ENCODE measurements at regions not wholly inside any gene's neighbourhood (a gene's known extent, or its start where the extent isn't known, plus 50 kb on each side); places are given as distances from the start of the nearest gene placed in this dataset.

- no peak overlapping the region for H2AFZ ChIP-seq (replicated peaks)
- H3K4me2 ChIP-seq = no peak overlapping the region
- Mint-ChIP-seq H3K27ac (no peak overlapping the region), H3K9me3 (peaks cover 3% of the 10 kb centered on the region), H3K27me3 (ENCODE audit: insufficient read depth, low read depth) (no peaks in the 10 kb centered on the region), H3K4me1 (peaks cover 9% of the 10 kb centered on the region), H3K36me3 (no peaks in the 10 kb centered on the region), H3K4me3 (no peak overlapping the region)
- no peak for DNase-seq (ENCODE audit: low spot score)
- no peak for TF ChIP-seq EZH2 (IDR thresholded peaks at IDR 0.05)
- TF ChIP-seq CTCF (IDR thresholded peaks at IDR 0.05) = no peak
- TF ChIP-seq EZH2phosphoT487 (IDR thresholded peaks at IDR 0.05) = no peak
- no peaks in the 10 kb centered on the region for H3K27me3 ChIP-seq
- H3K36me3 ChIP-seq = no peaks in the 10 kb centered on the region
- H3K9ac ChIP-seq = no peak overlapping the region
- H3K79me2 ChIP-seq (ENCODE audit: low read depth) = no peaks in the 10 kb centered on the region
- no peak overlapping the region for H3K27ac ChIP-seq
- H3K4me1 ChIP-seq = no peaks in the 10 kb centered on the region
- no peaks in the 10 kb centered on the region for H3K9me3 ChIP-seq (ENCODE audit: low read depth)
- no peaks in the 10 kb centered on the region for H4K20me1 ChIP-seq (ENCODE audit: low read depth)
- no peaks in the 10 kb centered on the region for H3F3A ChIP-seq (ENCODE audit: low read depth)
- H3K4me3 ChIP-seq = no peak overlapping the region
These were observed 239.6 kb upstream of the B3GALT2 start for GRCh38 chr1:193426061-193426460.

- Histone ChIP-seq H3K9ac (no peak overlapping the region), H3K36me3 (no peaks in the 10 kb centered on the region), H3K4me3 (no peak overlapping the region), H4K20me1 (ENCODE audit: low read depth) (no peaks in the 10 kb centered on the region), H2AFZ (replicated peaks) (no peak overlapping the region), H3K27me3 (no peaks in the 10 kb centered on the region), H3K79me2 (ENCODE audit: low read depth) (no peaks in the 10 kb centered on the region), H3K4me1 (peaks cover 8% of the 10 kb centered on the region), H3F3A (ENCODE audit: low read depth) (no peaks in the 10 kb centered on the region), H3K9me3 (ENCODE audit: low read depth) (no peaks in the 10 kb centered on the region), H3K27ac (no peak overlapping the region), H3K4me2 (no peak overlapping the region)
- Mint-ChIP-seq H3K4me1 (peaks cover 17% of the 10 kb centered on the region), H3K9me3 (no peaks in the 10 kb centered on the region), H3K36me3 (no peaks in the 10 kb centered on the region), H3K4me3 (no peak overlapping the region), H3K27ac (peak overlapping the region; percentile 72), H3K27me3 (ENCODE audit: insufficient read depth, low read depth) (peaks cover 2% of the 10 kb centered on the region)
- no peak for DNase-seq (ENCODE audit: low spot score)
- TF ChIP-seq EZH2 (IDR thresholded peaks at IDR 0.05) (no peak), CTCF (IDR thresholded peaks at IDR 0.05) (no peak), EZH2phosphoT487 (IDR thresholded peaks at IDR 0.05) (no peak)
These were observed 235.1 kb upstream of the B3GALT2 start for GRCh38 chr1:193421487-193421886.

- Histone ChIP-seq H3K79me2 (ENCODE audit: low read depth) (no peaks in the 10 kb centered on the region), H3K9ac (no peak overlapping the region), H3K27ac (no peak overlapping the region), H3K36me3 (no peaks in the 10 kb centered on the region), H3K4me1 (peaks cover 15% of the 10 kb centered on the region), H3K27me3 (no peaks in the 10 kb centered on the region), H3K4me3 (no peak overlapping the region), H4K20me1 (ENCODE audit: low read depth) (no peaks in the 10 kb centered on the region), H2AFZ (replicated peaks) (no peak overlapping the region), H3F3A (ENCODE audit: low read depth) (no peaks in the 10 kb centered on the region), H3K9me3 (ENCODE audit: low read depth) (no peaks in the 10 kb centered on the region), H3K4me2 (no peak overlapping the region)
- Mint-ChIP-seq H3K27me3 (ENCODE audit: insufficient read depth, low read depth) (peaks cover 2% of the 10 kb centered on the region), H3K4me1 (peaks cover 22% of the 10 kb centered on the region), H3K36me3 (no peaks in the 10 kb centered on the region), H3K27ac (no peak overlapping the region), H3K9me3 (no peaks in the 10 kb centered on the region), H3K4me3 (no peak overlapping the region)
- DNase-seq (ENCODE audit: low spot score) = no peak
- TF ChIP-seq EZH2 (IDR thresholded peaks at IDR 0.05) (no peak), EZH2phosphoT487 (IDR thresholded peaks at IDR 0.05) (no peak), CTCF (IDR thresholded peaks at IDR 0.05) (no peak)
These were observed 232.9 kb upstream of the B3GALT2 start for GRCh38 chr1:193419295-193419694.

- H3K4me3 Mint-ChIP-seq = no peak overlapping the region
- Histone ChIP-seq H2AFZ (replicated peaks) (no peak overlapping the region), H3K27ac (no peak overlapping the region), H3K4me1 (peaks cover 15% of the 10 kb centered on the region), H3K27me3 (no peaks in the 10 kb centered on the region), H3K36me3 (no peaks in the 10 kb centered on the region), H3K79me2 (ENCODE audit: low read depth) (no peaks in the 10 kb centered on the region), H3K4me2 (no peak overlapping the region), H4K20me1 (ENCODE audit: low read depth) (no peaks in the 10 kb centered on the region), H3F3A (ENCODE audit: low read depth) (no peaks in the 10 kb centered on the region), H3K9ac (no peak overlapping the region), H3K4me3 (no peak overlapping the region), H3K9me3 (ENCODE audit: low read depth) (no peaks in the 10 kb centered on the region)
- peaks cover 22% of the 10 kb centered on the region for H3K4me1 Mint-ChIP-seq
- DNase-seq (ENCODE audit: low spot score) = no peak
- TF ChIP-seq EZH2phosphoT487 (IDR thresholded peaks at IDR 0.05) (no peak), EZH2 (IDR thresholded peaks at IDR 0.05) (no peak), CTCF (IDR thresholded peaks at IDR 0.05) (no peak)
- no peaks in the 10 kb centered on the region for H3K9me3 Mint-ChIP-seq
- H3K27me3 Mint-ChIP-seq (ENCODE audit: insufficient read depth, low read depth) = peaks cover 2% of the 10 kb centered on the region
- no peak overlapping the region for H3K27ac Mint-ChIP-seq
- no peaks in the 10 kb centered on the region for H3K36me3 Mint-ChIP-seq
These were observed 232.3 kb upstream of the B3GALT2 start for GRCh38 chr1:193418745-193419058.

Data from neural progenitor cell (in vitro differentiated cells).